HCT116 (cell line): ENCODE measurements at regions not wholly inside any gene's neighbourhood (a gene's known extent, or its start where the extent isn't known, plus 50 kb on each side); places are given as distances from the start of the nearest gene placed in this dataset.

Source experiments
- ATAC-seq: fragments of 200-7000 bp; cut with Tn5 transposase; 2 replicates; pipeline ENCODE4 v1.9.1; 2020; ENCODE audit warnings: mild to moderate bottlenecking, moderate library complexity
- BruUV-seq: library from RNA; stranded (reverse); fragments of 400-500 nt; replicated peaks from 2 replicates; lab custom pipeline; 2021; lab: Mats Ljungman, UMichigan
- CTCF ChIA-PET: fragments of 300-600 bp; sonication (Branson Sonifier 250); formaldehyde crosslinking; loops from one replicate; lab custom pipeline; 2021; ENCODE audit warnings: antibody characterized with exemption; lab: Charles Lee
- POLR2A ChIA-PET: fragments of 300-600, 350-600 bp; sonication (Branson Sonifier 250); formaldehyde crosslinking; loops from one replicate; lab custom pipeline; 2021; ENCODE audit warnings: antibody characterized with exemption; lab: Charles Lee
- RAD21 ChIA-PET, 2 experiments: fragments of 300-600 bp; sonication (Branson Sonifier 250); formaldehyde crosslinking; loops; one replicate each; lab custom pipeline; 2023; ENCODE audit warnings: low total read pairs in 2 of 2; ENCODE audit not compliant: uncharacterized antibody in 2 of 2, unreplicated experiment in 2 of 2, low non-redundant PET in 1 of 2; lab: Charles Lee
- DNase-seq: peaks from one replicate; pipeline ENCODE4 v3.0.0-alpha.2; 2010; ENCODE audit warnings: low read depth, low spot score
- H2AFZ ChIP-seq: fragments of 200-600 bp; shearing (Covaris generic), sonication (generic); 2 replicates; pipeline ENCODE4 v1.6.1; 2017; ENCODE audit warnings: low read depth, mixed run types, mixed read lengths, antibody characterized with exemption, low read length; ENCODE audit not compliant: poor library complexity, severe bottlenecking
- H3K27ac ChIP-seq: 2 replicates; pipeline ENCODE4 v1.5.1; 2012; ENCODE audit warnings: low read depth, low read length
- H3K27me3 ChIP-seq: fragments of 200-600 bp; sonication (generic); 2 replicates; pipeline ENCODE4 v1.6.1; 2016; ENCODE audit warnings: mixed run types, low read length, mixed read lengths; ENCODE audit not compliant: insufficient read depth
- H3K36me3 ChIP-seq, 2 experiments: fragments of 200-500 bp in 1 of 2; fragments of 200-600 bp in 1 of 2; sonication (Bioruptor generic) in 1 of 2; sonication (generic) in 1 of 2; 2 replicates each; pipeline versions ENCODE4 v1.5.1 to v1.6.1; 2014 to 2016; ENCODE audit warnings: low read length in 2 of 2, inconsistent platforms in 1 of 2, mixed read lengths in 1 of 2, mixed run types in 1 of 2; ENCODE audit not compliant: insufficient read depth in 2 of 2, control insufficient read depth in 1 of 2
- H3K4me1 ChIP-seq, 2 experiments: fragments of 200-600 bp in 1 of 2; sonication (generic) in 1 of 2; 2 replicates each; pipeline versions ENCODE4 v1.5.1 to v1.6.1; 2012 to 2017; ENCODE audit warnings: low read length in 2 of 2, inconsistent platforms in 1 of 2, mild to moderate bottlenecking in 1 of 2, mixed read lengths in 1 of 2, mixed run types in 1 of 2, moderate library complexity in 1 of 2; ENCODE audit not compliant: insufficient read depth in 2 of 2, control insufficient read depth in 1 of 2
- H3K4me2 ChIP-seq: fragments of 200-600 bp; sonication (generic); 2 replicates; pipeline ENCODE4 v1.6.1; 2017; ENCODE audit warnings: mixed run types, low read length, mixed read lengths
- H3K4me3 ChIP-seq, 2 experiments: fragments of 200-600 bp in 1 of 2; sonication (generic) in 1 of 2; replicated peaks in 1 of 2; 2 replicates each; pipeline ENCODE4 v1.5.1; 2011 to 2016; ENCODE audit warnings: low read length in 2 of 2, control low read depth in 1 of 2, low read depth in 1 of 2, mild to moderate bottlenecking in 1 of 2, mixed read lengths in 1 of 2, mixed run types in 1 of 2
- H3K79me2 ChIP-seq: fragments of 200-600 bp; sonication (generic); 2 replicates; pipeline ENCODE4 v1.6.1; 2017; ENCODE audit warnings: mild to moderate bottlenecking, mixed run types, low read length, moderate library complexity, mixed read lengths; ENCODE audit not compliant: insufficient read depth
- H3K9ac ChIP-seq: fragments of 200-600 bp; sonication (generic); 2 replicates; pipeline ENCODE4 v1.6.1; 2016; ENCODE audit warnings: low read length, mixed read lengths
- H3K9me2 ChIP-seq: fragments of 200-600 bp; sonication (generic), shearing (Covaris generic); 2 replicates; pipeline ENCODE4 v1.6.1; 2017; ENCODE audit warnings: mixed run types, mild to moderate bottlenecking, moderate library complexity; ENCODE audit not compliant: insufficient read depth
- H3K9me3 ChIP-seq, 2 experiments: fragments of 200-500 bp in 1 of 2; fragments of 200-600 bp in 1 of 2; sonication (Bioruptor generic) in 1 of 2; sonication (generic) in 1 of 2; 2 replicates each; pipeline ENCODE4 v1.6.1; 2014 to 2017; ENCODE audit warnings: low read length in 2 of 2, mixed read lengths in 2 of 2, inconsistent platforms in 1 of 2, low read depth in 1 of 2, mild to moderate bottlenecking in 1 of 2, mixed run types in 1 of 2, moderate library complexity in 1 of 2; ENCODE audit not compliant: control insufficient read depth in 1 of 2, insufficient read depth in 1 of 2
- H4K20me1 ChIP-seq: fragments of 200-600 bp; sonication (generic), shearing (Covaris generic); 2 replicates; pipeline ENCODE4 v1.6.1; 2017; ENCODE audit warnings: mixed run types, mild to moderate bottlenecking, moderate library complexity; ENCODE audit not compliant: insufficient read depth
- CBX3 ChIP-seq: IDR thresholded peaks from 2 replicates; pipeline ENCODE4 v1.6.1; 2012; ENCODE audit warnings: low read depth
- CTCF ChIP-seq, 3 experiments: fragments of 200-600 bp in 1 of 3; sonication (generic) in 1 of 3; IDR thresholded peaks in 2 of 3; conservative IDR thresholded peaks in 1 of 3; 2 replicates each; pipeline ENCODE4 v1.5.1; 2012 to 2017; ENCODE audit warnings: low read depth in 2 of 3, low read length in 2 of 3, antibody characterized with exemption in 1 of 3, borderline replicate concordance in 1 of 3, control low read depth in 1 of 3, mild to moderate bottlenecking in 1 of 3, mixed read lengths in 1 of 3, mixed run types in 1 of 3, moderate library complexity in 1 of 3; ENCODE audit not compliant: insufficient read depth in 1 of 3
- EGR1 ChIP-seq: IDR thresholded peaks from 2 replicates; pipeline ENCODE4 v1.6.1; 2012; ENCODE audit warnings: low read depth
- POLR2A ChIP-seq: IDR thresholded peaks from 2 replicates; pipeline ENCODE4 v1.7.0; 2011; ENCODE audit warnings: borderline replicate concordance; ENCODE audit not compliant: insufficient read depth, insufficient read length; ENCODE audit errors: extremely low read depth
- YY1 ChIP-seq: IDR thresholded peaks from 2 replicates; pipeline ENCODE4 v1.6.1; 2011; ENCODE audit warnings: low read length, low read depth, moderate library complexity, mild to moderate bottlenecking; ENCODE audit not compliant: insufficient replicate concordance; ENCODE audit errors: extremely low read depth
- ZFX ChIP-seq: fragments of 450-650 bp; IDR thresholded peaks from 2 replicates; pipeline ENCODE4 v1.6.1; 2017
- ZNF274 ChIP-seq: fragments of 200-500 bp; sonication (Bioruptor generic); IDR thresholded peaks from 2 replicates; pipeline ENCODE4 v1.6.1; 2014; ENCODE audit warnings: mild to moderate bottlenecking, low read depth, low read length, inconsistent platforms
- intact Hi-C: fragments of 100-400 bp; cut with micrococcal nuclease; formaldehyde crosslinking; loops from 2 replicates; pipeline ENCODE4 v1.10.0; 2022
- TF ChIP-seq, protein P1 (sequence below): IDR thresholded peaks from 2 replicates; pipeline ENCODE4 v1.6.1; 2012
- TF ChIP-seq, protein P2 (sequence below): IDR thresholded peaks from 2 replicates; pipeline ENCODE4 v1.6.1; 2012

DNA sequence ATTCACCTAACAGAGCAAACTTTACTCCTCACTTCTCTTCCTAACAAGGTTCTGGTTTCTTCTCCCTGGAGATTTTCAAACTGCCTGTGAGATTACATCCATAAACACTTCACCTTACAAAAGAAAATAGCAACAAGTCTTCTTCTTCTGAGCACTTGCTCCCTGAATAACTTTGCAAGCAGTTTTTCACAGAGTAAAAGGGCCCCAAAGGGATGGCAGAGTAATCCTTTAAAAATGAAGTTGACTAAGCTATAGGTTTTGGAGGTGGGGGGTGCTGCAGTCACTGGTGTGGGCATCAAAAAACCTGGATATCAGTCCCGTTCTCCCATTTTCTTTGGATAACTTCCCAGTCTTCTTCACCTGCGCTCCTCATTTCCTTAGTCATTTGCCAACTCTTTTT, 484.9 kb downstream of the MIAT start (continued):
- TF ChIP-seq, protein P1, sequence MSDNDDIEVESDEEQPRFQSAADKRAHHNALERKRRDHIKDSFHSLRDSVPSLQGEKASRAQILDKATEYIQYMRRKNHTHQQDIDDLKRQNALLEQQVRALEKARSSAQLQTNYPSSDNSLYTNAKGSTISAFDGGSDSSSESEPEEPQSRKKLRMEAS, result no peak
- TF ChIP-seq YY1 (no peak), EGR1 (no peak), CTCF (IDR thresholded peaks at IDR 0.05 in 2 of 3, conservative IDR thresholded peaks at IDR 0.05 in 1 of 3; ENCODE audit: borderline replicate concordance in 1 of 3, insufficient read depth in 1 of 3, low read depth in 2 of 3, low read length in 2 of 3) (no peak), ZFX (no peak), CBX3 (no peak), POLR2A (no peak)
- TF ChIP-seq, protein P2, sequence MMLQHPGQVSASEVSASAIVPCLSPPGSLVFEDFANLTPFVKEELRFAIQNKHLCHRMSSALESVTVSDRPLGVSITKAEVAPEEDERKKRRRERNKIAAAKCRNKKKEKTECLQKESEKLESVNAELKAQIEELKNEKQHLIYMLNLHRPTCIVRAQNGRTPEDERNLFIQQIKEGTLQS, result no peak

- H2AFZ ChIP-seq, result no peak overlapping the region
- H3K79me2 ChIP-seq, result no peaks in the 10 kb centered on the region
- H3K4me3 ChIP-seq, result no peak overlapping the region
- no TSS peak for BruUV-seq
- ChIA-PET POLR2A (no interaction called here), CTCF (no interaction called here), RAD21 (interaction anchor here in 1 of 2 experiments (0.6 kb wide), 1 partner anchor 166 kb away, joined by 3 read pairs; no protein-coding TSS in a partner anchor)
- ATAC-seq (no peak), DNase-seq (no peak)
- no peaks in the 10 kb centered on the region for H3K36me3 ChIP-seq
- no peaks in the 10 kb centered on the region for H3K9me3 ChIP-seq
- H3K9ac ChIP-seq, result no peak overlapping the region
- no peak overlapping the region for H3K4me2 ChIP-seq
- no peak overlapping the region for H3K27ac ChIP-seq
- H4K20me1 ChIP-seq, result no peaks in the 10 kb centered on the region
- TF ChIP-seq ZNF274 (no peak), CTCF (IDR thresholded peaks at IDR 0.05 in 2 of 3, conservative IDR thresholded peaks at IDR 0.05 in 1 of 3; ENCODE audit: borderline replicate concordance in 1 of 3, insufficient read depth in 1 of 3, low read depth in 2 of 3, low read length in 2 of 3) (0 out of 6 replicates have a peak, but pooled peaks of 1 of the 3 experiments have one; percentile 3)
- 0 out of 4 replicates have a peak, but pooled peaks cover 0 to 4% of the 10 kb centered on the region in 2 experiments for H3K4me1 ChIP-seq
- intact Hi-C loops, result no loop called here
- H3K27me3 ChIP-seq, result peaks cover 12% of the 10 kb centered on the region; the same call in 1 of the 2 replicates
- no peaks in the 10 kb centered on the region for H3K9me2 ChIP-seq
These were observed 486.9 kb downstream of the MIAT start for GRCh38 chr22:27144321-27144720.
